ENCODE measurements at regions not wholly inside any gene's neighbourhood (a gene's known extent, or its start where the extent isn't known, plus 50 kb on each side); places are given as distances from the start of the nearest gene placed in this dataset.
A peak's percentile ranks its signal among the peaks of the same experiment; 100 is the strongest.

- no peaks in the 10 kb centered on the region for H3K9me2 ChIP-seq (ENCODE audit: insufficient read depth)
- Mint-ChIP-seq H3K27me3 (ENCODE audit: insufficient read depth, low read depth, poor library complexity) (peaks cover 8% of the 10 kb centered on the region), H3K36me3 (ENCODE audit: low read depth) (no peaks in the 10 kb centered on the region), H3K9me3 (no peaks in the 10 kb centered on the region), H3K4me3 (no peak overlapping the region), H3K27ac (no peak overlapping the region), H3K4me1 (peaks cover 49% of the 10 kb centered on the region)
- no peaks in the 10 kb centered on the region; the same call in 1 of the 2 replicates for H3F3A ChIP-seq (replicated peaks; ENCODE audit: low read depth)
- H3K27me3 ChIP-seq (ENCODE audit: insufficient read depth): no peaks in the 10 kb centered on the region
- H4K20me1 ChIP-seq (replicated peaks; ENCODE audit: insufficient read depth): no peaks in the 10 kb centered on the region
- no peaks in the 10 kb centered on the region for H3K79me2 ChIP-seq (replicated peaks; ENCODE audit: insufficient read depth)
- 0 out of 2 replicates have a peak overlapping the region, but pooled peaks have one; percentile 20 for H3K4me2 ChIP-seq
- H3K36me3 ChIP-seq (ENCODE audit: insufficient read depth): no peaks in the 10 kb centered on the region
- H3K27ac ChIP-seq (ENCODE audit: low read depth): no peak overlapping the region
- peak overlapping the region; percentile 91 for H2AFZ ChIP-seq
- ATAC-seq (no peak), DNase-seq (ENCODE audit: low spot score) (no peak)
- TF ChIP-seq ZNF331 (CRISPR knock-in tag; IDR thresholded peaks at IDR 0.05; ENCODE audit: low read depth): no peak
- TF ChIP-seq STAT1 (IDR thresholded peaks at IDR 0.05; ENCODE audit: unreplicated experiment): no peak
- no peak for TF ChIP-seq EZH2phosphoT487 (IDR thresholded peaks at IDR 0.05; ENCODE audit: unreplicated experiment)
- no peak for TF ChIP-seq EZH2 (IDR thresholded peaks at IDR 0.05; ENCODE audit: low read depth, unreplicated experiment)
- TF ChIP-seq CREB1 (CRISPR knock-in tag; IDR thresholded peaks at IDR 0.05; ENCODE audit: low read depth): no peak
- no peak for TF ChIP-seq ZNF114 (CRISPR knock-in tag; IDR thresholded peaks at IDR 0.05)
- no peak for TF ChIP-seq JUNB (IDR thresholded peaks at IDR 0.05; ENCODE audit: unreplicated experiment)
- no peak for TF ChIP-seq CTCF (conservative IDR thresholded peaks at IDR 0.05; ENCODE audit: low read depth in 2 of 2)
- no peak for TF ChIP-seq REST (IDR thresholded peaks at IDR 0.05; ENCODE audit: unreplicated experiment)
- no peak overlapping the region for H3K4me3 ChIP-seq
- H3K4me1 ChIP-seq (ENCODE audit: insufficient read depth): peaks cover 27% of the 10 kb centered on the region
These were observed 132.1 kb downstream of the RHOU start for GRCh38 chr1:228867108-228867950.

Data from GM23338 (cell line).